ENCODE measurements at regions not wholly inside any gene's neighbourhood (a gene's known extent, or its start where the extent isn't known, plus 50 kb on each side); places are given as distances from the start of the nearest gene placed in this dataset.

DNA sequence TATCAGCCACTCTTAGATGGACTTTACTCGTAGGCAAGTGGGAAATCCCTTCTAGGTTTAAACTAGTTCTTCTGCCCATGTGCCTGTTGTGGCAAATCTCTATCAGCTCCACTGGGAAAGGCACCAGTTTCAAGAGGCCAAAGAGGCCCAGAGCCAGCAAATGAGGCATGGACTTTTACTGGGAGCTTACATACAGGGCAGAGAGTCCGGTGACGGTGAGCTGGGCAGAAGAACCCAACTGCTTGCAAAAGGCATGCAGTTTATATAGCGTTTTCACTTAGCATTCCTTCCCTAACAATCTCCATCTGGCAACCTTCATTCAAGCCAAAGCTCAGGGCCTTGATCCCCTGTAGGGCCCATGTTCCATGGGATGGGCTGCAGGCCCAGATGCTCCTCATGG lies 93.0 kb upstream of the C3orf80 start:
- no peak for DNase-seq
- Histone ChIP-seq H3K27ac (no peak overlapping the region), H3K9me3 (no peaks in the 10 kb centered on the region), H3K4me3 (no peak overlapping the region), H3K27me3 (replicated peaks in 1 of 7) (no peaks in the 10 kb centered on the region), H3K4me1 (peaks cover 0 to 31% (median 13%) of the 10 kb centered on the region in 6 donors), H3K36me3 (no peaks in the 10 kb centered on the region)
- 88 to 93% (median 92%) methylated on average over 4 of the region's 4 CpGs for WGBS, 5 donors
- no peak for TF ChIP-seq POLR2AphosphoS5 (IDR thresholded peaks at IDR 0.05)
- TF ChIP-seq, protein P1, sequence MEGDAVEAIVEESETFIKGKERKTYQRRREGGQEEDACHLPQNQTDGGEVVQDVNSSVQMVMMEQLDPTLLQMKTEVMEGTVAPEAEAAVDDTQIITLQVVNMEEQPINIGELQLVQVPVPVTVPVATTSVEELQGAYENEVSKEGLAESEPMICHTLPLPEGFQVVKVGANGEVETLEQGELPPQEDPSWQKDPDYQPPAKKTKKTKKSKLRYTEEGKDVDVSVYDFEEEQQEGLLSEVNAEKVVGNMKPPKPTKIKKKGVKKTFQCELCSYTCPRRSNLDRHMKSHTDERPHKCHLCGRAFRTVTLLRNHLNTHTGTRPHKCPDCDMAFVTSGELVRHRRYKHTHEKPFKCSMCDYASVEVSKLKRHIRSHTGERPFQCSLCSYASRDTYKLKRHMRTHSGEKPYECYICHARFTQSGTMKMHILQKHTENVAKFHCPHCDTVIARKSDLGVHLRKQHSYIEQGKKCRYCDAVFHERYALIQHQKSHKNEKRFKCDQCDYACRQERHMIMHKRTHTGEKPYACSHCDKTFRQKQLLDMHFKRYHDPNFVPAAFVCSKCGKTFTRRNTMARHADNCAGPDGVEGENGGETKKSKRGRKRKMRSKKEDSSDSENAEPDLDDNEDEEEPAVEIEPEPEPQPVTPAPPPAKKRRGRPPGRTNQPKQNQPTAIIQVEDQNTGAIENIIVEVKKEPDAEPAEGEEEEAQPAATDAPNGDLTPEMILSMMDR (IDR thresholded peaks at IDR 0.05 in 8 of 11, conservative IDR thresholded peaks at IDR 0.05 in 3 of 11): no peak
- no peak for TF ChIP-seq POLR2A (IDR thresholded peaks at IDR 0.05)
- intact Hi-C loops (cut with DNase I; ENCODE audit: low total_unique reads): no loop called here

DNA sequence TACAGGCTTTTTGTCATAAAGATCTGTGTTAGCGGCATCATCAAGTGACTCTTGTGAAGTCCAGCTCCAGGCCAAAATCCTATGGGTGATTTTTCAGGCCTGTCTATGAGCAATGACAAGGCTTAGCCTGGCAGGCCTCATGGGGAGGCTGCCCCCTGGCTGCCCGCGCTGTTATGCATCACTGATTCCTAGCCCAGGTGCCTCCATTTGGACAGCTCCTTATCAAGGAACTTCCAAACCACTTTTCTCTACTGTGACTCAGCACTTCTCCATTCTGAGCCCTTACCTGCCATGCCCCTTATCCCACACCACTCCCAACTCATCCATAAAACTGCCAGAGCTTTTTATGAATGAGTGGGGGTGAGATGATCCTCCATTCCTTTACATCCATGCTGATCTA lies 91.5 kb upstream of the C3orf80 start:
- H3K36me3 ChIP-seq: no peaks in the 10 kb centered on the region
- no peaks in the 10 kb centered on the region for H3K27me3 ChIP-seq (replicated peaks in 1 of 7)
- peaks cover 0 to 31% (median 13%) of the 10 kb centered on the region in 6 donors for H3K4me1 ChIP-seq
- whole genome bisulfite sequencing, 5 donors: 83 to 89% (median 84%) methylated on average over 3 of the region's 3 CpGs
- H3K9me3 ChIP-seq: no peaks in the 10 kb centered on the region
- no peak overlapping the region for H3K27ac ChIP-seq
- DNase-seq: no peak
- no peak overlapping the region for H3K4me3 ChIP-seq
- intact Hi-C loops (cut with DNase I; ENCODE audit: low total_unique reads): no loop called here
- no peak for TF ChIP-seq POLR2A (IDR thresholded peaks at IDR 0.05)
- no peak for TF ChIP-seq POLR2AphosphoS5 (IDR thresholded peaks at IDR 0.05)
- TF ChIP-seq, protein P1 (IDR thresholded peaks at IDR 0.05 in 8 of 11, conservative IDR thresholded peaks at IDR 0.05 in 3 of 11): no peak

DNA sequence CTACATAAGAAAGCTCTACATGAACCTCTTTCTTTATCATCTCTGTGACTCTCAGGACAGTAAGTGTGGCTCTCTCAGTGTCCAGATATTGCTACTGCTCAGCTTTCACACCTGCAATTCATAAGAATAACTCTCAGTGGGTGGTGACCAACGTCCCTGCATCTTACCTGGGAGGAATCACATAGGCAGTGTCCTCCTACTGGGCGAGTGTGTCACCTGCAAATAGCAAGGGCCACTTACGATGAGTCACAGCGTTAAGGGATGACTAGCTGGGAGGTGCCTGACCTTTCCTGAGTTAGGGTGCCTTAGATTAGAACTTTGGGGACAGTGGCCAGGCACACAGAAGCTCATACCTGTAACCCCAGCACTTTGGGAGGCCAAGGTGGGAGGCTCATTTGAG lies 90.8 kb upstream of the C3orf80 start:
- Histone ChIP-seq H3K4me3 (no peak overlapping the region), H3K36me3 (no peaks in the 10 kb centered on the region), H3K27me3 (replicated peaks in 1 of 7) (no peaks in the 10 kb centered on the region), H3K27ac (no peak overlapping the region), H3K4me1 (peaks cover 0 to 25% (median 9%) of the 10 kb centered on the region in 6 donors), H3K9me3 (no peaks in the 10 kb centered on the region)
- 63 to 85% (median 69%) methylated on average over 4 of the region's 4 CpGs for WGBS, 5 donors
- DNase-seq: no peak
- TF ChIP-seq POLR2AphosphoS5 (IDR thresholded peaks at IDR 0.05) (no peak), POLR2A (IDR thresholded peaks at IDR 0.05) (no peak)
- TF ChIP-seq, protein P1 (IDR thresholded peaks at IDR 0.05 in 8 of 11, conservative IDR thresholded peaks at IDR 0.05 in 3 of 11): no peak
- intact Hi-C loops (cut with DNase I; ENCODE audit: low total_unique reads): no loop called here

DNA sequence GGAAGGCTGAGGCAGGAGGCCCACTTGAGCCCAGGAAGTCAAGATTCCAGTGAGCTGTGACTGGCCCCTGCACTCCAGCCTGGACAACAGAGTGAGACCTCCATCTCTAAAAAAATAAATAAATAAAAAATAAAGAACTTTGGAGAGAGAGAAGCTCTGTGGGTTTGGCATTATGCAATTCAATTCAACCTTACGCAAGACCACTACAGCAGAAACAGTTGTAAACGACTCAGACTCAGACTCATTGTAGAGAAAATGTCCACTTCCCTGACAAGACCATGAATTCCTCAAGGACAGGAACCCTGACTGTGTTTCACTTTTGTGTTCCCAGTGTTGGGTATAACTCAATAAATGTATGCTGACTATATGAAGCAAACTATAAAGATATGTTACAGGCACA lies 90.3 kb upstream of the C3orf80 start:
- Histone ChIP-seq H3K27me3 (replicated peaks in 1 of 7) (no peaks in the 10 kb centered on the region), H3K9me3 (no peaks in the 10 kb centered on the region), H3K27ac (no peak overlapping the region), H3K4me1 (peaks cover 0 to 20% (median 4%) of the 10 kb centered on the region in 6 donors), H3K4me3 (no peak overlapping the region), H3K36me3 (no peaks in the 10 kb centered on the region)
- DNase-seq: no peak
- TF ChIP-seq POLR2A (IDR thresholded peaks at IDR 0.05): no peak
- TF ChIP-seq, protein P1 (IDR thresholded peaks at IDR 0.05 in 8 of 11, conservative IDR thresholded peaks at IDR 0.05 in 3 of 11): no peak
- no peak for TF ChIP-seq POLR2AphosphoS5 (IDR thresholded peaks at IDR 0.05)
- WGBS, 5 donors: 28 to 55% (median 36%) methylated on average over 2 of the region's 2 CpGs
- intact Hi-C loops (cut with DNase I; ENCODE audit: low total_unique reads): no loop called here

Data from spleen (tissue), 11 donors.